GM12878 (cell line): ENCODE measurements at regions not wholly inside any gene's neighbourhood (a gene's known extent, or its start where the extent isn't known, plus 50 kb on each side); places are given as distances from the start of the nearest gene placed in this dataset.

Experiments
- CTCF ChIP-seq, 3 experiments: IDR thresholded peaks in 2 of 3; conservative IDR thresholded peaks in 1 of 3; 2 replicates each; pipeline ENCODE4 v1.5.1; 2011; ENCODE audit warnings: low read depth in 3 of 3, low read length in 3 of 3, mild to moderate bottlenecking in 3 of 3, control low read depth in 2 of 3, moderate library complexity in 2 of 3, inconsistent platforms in 1 of 3, mixed read lengths in 1 of 3; ENCODE audit not compliant: control insufficient read depth in 2 of 3, insufficient read depth in 1 of 3; ENCODE audit errors: extremely low read depth in 1 of 3
- EED ChIP-seq: sonication (generic); IDR thresholded peaks from 2 replicates; pipeline ENCODE4 v1.6.1; 2016; ENCODE audit warnings: antibody characterized with exemption, low read depth
- ELK1 ChIP-seq: IDR thresholded peaks from 2 replicates; pipeline ENCODE4 v1.6.1; 2012; ENCODE audit warnings: low read depth, low read length, improper control_type of control experiment
- ESRRA ChIP-seq: IDR thresholded peaks from 2 replicates; pipeline ENCODE4 v1.6.1; 2012; ENCODE audit warnings: mild to moderate bottlenecking, low read length, improper control_type of control experiment
- TCF3 ChIP-seq: IDR thresholded peaks from 2 replicates; pipeline ENCODE4 v1.6.1; 2012; ENCODE audit warnings: low read depth, mild to moderate bottlenecking, low read length, borderline replicate concordance; ENCODE audit not compliant: insufficient read depth

GRCh38 chr2:105600037-105600442 lies 144.7 kb upstream of the NCK2 start:
- TF ChIP-seq CTCF (IDR thresholded peaks at IDR 0.05 in 2 of 3, conservative IDR thresholded peaks at IDR 0.05 in 1 of 3; ENCODE audit: control insufficient read depth in 2 of 3, extremely low read depth in 1 of 3, insufficient read depth in 1 of 3, low read depth in 3 of 3, low read length in 3 of 3) (no peak), ELK1 (no peak), TCF3 (no peak), EED (no peak), ESRRA (no peak)
